GM12891 (cell line): ENCODE measurements at regions not wholly inside any gene's neighbourhood (a gene's known extent, or its start where the extent isn't known, plus 50 kb on each side); places are given as distances from the start of the nearest gene placed in this dataset.

Experiments
- POLR2A ChIP-seq: IDR thresholded peaks from 2 replicates; pipeline ENCODE4 v1.6.1; 2011; ENCODE audit warnings: low read depth, low read length, control low read depth
- POLR2AphosphoS5 ChIP-seq: IDR thresholded peaks from 2 replicates; pipeline ENCODE4 v1.6.1; 2011; ENCODE audit warnings: low read depth, low read length, control low read depth
- TAF1 ChIP-seq: IDR thresholded peaks from 2 replicates; pipeline ENCODE4 v1.6.1; 2011; ENCODE audit warnings: low read depth, low read length, control low read depth

- TF ChIP-seq POLR2AphosphoS5 (no peak), POLR2A (no peak), TAF1 (no peak)
These were observed 110.8 kb upstream of the ERCC6L2 start for GRCh38 chr9:95764533-95765319.
